Breast epithelium (tissue), 3 donors: ENCODE measurements at regions not wholly inside any gene's neighbourhood (a gene's known extent, or its start where the extent isn't known, plus 50 kb on each side); places are given as distances from the start of the nearest gene placed in this dataset.

ENCODE experiments used
- POLR2A ChIP-seq: fragments of 450-650 bp; IDR thresholded peaks from one replicate; pipeline ENCODE4 v1.6.1; 2016; ENCODE audit warnings: antibody characterized with exemption, mild to moderate bottlenecking, moderate library complexity
- POLR2AphosphoS5 ChIP-seq, 3 donors: sonication (generic); formaldehyde crosslinking; IDR thresholded peaks; one replicate each; pipeline ENCODE4 v1.6.1; 2017; ENCODE audit warnings: antibody characterized with exemption in 3 of 3
- TF ChIP-seq, protein P1 (sequence below), 3 donors: fragments of 450-650 bp; IDR thresholded peaks; one replicate each; pipeline ENCODE4 v1.5.1; 2016 to 2017; ENCODE audit warnings: antibody characterized with exemption in 3 of 3, mild to moderate bottlenecking in 3 of 3, moderate library complexity in 3 of 3

DNA sequence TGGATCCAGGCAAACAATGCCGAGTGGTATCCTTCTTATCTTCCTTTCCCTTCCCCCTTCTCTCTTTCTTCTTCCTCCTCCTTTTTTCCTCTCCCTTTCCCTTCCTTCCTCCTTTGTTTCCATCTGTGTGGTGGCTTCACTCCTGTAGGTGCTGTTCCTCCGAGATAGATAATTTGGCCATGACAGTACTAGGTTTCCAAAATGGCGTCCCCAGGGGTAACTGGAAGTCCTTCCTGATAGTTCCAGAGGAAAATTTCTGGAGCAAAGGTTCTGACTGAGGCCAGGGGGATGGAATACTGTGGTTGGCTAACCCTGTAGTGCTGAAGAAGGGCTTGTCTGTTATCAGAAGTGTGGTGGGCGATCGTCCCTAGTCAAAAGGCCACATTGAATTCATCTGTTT is 52.5 kb upstream of the CCDC6 start:
- TF ChIP-seq, protein P1, sequence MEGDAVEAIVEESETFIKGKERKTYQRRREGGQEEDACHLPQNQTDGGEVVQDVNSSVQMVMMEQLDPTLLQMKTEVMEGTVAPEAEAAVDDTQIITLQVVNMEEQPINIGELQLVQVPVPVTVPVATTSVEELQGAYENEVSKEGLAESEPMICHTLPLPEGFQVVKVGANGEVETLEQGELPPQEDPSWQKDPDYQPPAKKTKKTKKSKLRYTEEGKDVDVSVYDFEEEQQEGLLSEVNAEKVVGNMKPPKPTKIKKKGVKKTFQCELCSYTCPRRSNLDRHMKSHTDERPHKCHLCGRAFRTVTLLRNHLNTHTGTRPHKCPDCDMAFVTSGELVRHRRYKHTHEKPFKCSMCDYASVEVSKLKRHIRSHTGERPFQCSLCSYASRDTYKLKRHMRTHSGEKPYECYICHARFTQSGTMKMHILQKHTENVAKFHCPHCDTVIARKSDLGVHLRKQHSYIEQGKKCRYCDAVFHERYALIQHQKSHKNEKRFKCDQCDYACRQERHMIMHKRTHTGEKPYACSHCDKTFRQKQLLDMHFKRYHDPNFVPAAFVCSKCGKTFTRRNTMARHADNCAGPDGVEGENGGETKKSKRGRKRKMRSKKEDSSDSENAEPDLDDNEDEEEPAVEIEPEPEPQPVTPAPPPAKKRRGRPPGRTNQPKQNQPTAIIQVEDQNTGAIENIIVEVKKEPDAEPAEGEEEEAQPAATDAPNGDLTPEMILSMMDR (IDR thresholded peaks at IDR 0.05) = no peak
- no peak for TF ChIP-seq POLR2AphosphoS5 (IDR thresholded peaks at IDR 0.05)
- no peak for TF ChIP-seq POLR2A
